GM12891 (cell line): ENCODE measurements at regions not wholly inside any gene's neighbourhood (a gene's known extent, or its start where the extent isn't known, plus 50 kb on each side); places are given as distances from the start of the nearest gene placed in this dataset.

ENCODE experiments used
- PAX5 ChIP-seq: IDR thresholded peaks from 2 replicates; pipeline ENCODE4 v1.6.1; 2011; ENCODE audit warnings: low read length, moderate library complexity, mild to moderate bottlenecking; ENCODE audit not compliant: insufficient read depth, severe bottlenecking
- POLR2A ChIP-seq: IDR thresholded peaks from 2 replicates; pipeline ENCODE4 v1.6.1; 2011; ENCODE audit warnings: low read depth, low read length, control low read depth
- POLR2AphosphoS5 ChIP-seq: IDR thresholded peaks from 2 replicates; pipeline ENCODE4 v1.6.1; 2011; ENCODE audit warnings: low read depth, low read length, control low read depth
- SPI1 ChIP-seq: IDR thresholded peaks from 2 replicates; pipeline ENCODE4 v1.6.1; 2011; ENCODE audit warnings: low read depth, low read length, control low read depth
- TAF1 ChIP-seq: IDR thresholded peaks from 2 replicates; pipeline ENCODE4 v1.6.1; 2011; ENCODE audit warnings: low read depth, low read length, control low read depth

DNA sequence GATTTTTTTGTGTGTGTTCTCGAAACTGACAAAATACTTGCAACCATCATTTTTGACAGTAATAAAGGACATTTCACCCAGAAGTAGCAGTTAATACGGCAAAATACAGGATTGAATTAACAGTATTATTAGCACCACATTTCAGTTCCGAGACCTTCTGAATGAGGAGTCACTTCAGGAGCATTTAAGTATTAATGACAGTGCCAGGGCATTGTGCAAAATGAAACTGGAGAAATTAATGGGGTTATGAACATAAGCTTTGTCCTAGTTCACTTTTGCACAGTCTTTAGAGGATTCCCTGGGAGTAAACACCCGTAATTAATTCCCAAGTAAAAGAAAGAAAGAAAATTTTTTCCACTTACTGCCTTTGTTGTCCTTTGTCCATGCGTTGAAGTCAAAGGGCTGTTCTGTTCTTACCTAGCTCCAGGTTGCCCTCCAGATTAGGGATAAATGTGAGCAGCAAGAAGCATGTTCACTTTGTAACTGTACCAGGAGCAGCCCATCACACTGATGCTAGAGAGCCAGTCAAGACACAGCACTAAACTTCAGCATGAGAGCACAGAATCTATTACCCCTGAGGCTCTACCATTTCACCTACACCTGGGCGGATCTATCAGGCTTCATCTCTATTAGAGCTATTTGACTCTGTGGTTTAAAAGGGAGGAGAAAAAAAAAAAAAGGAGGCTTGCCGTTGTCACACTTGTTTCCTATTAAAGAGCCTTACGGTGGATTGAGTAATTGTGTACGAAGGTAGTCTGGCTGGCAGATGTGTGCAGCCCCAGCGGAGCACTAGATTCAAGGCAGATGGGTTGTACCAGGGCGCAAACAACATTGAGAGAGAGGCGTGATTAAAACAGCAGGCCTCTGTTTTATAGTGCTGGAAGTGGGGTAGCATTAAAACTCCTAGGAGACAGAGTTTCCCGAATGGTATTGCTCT lies 297.8 kb upstream of the SEMA3A start:
- TF ChIP-seq POLR2A (no peak), POLR2AphosphoS5 (no peak), TAF1 (no peak), SPI1 (no peak), PAX5 (no peak)
